ENCODE measurements at regions not wholly inside any gene's neighbourhood (a gene's known extent, or its start where the extent isn't known, plus 50 kb on each side); places are given as distances from the start of the nearest gene placed in this dataset.
A peak's percentile ranks its signal among the peaks of the same experiment; 100 is the strongest.

GRCh38 chr17:77501751-77502625 lies 361.2 kb downstream of the SEC14L1 start:
- no peak for DNase-seq (ENCODE audit: low read depth)

- no peak for DNase-seq (ENCODE audit: low read depth)
These were observed 362.0 kb downstream of the SEC14L1 start for GRCh38 chr17:77502626-77503292.

- DNase-seq (ENCODE audit: low read depth) = no peak
These were observed 362.5 kb downstream of the SEC14L1 start for GRCh38 chr17:77503293-77503655.

DNA sequence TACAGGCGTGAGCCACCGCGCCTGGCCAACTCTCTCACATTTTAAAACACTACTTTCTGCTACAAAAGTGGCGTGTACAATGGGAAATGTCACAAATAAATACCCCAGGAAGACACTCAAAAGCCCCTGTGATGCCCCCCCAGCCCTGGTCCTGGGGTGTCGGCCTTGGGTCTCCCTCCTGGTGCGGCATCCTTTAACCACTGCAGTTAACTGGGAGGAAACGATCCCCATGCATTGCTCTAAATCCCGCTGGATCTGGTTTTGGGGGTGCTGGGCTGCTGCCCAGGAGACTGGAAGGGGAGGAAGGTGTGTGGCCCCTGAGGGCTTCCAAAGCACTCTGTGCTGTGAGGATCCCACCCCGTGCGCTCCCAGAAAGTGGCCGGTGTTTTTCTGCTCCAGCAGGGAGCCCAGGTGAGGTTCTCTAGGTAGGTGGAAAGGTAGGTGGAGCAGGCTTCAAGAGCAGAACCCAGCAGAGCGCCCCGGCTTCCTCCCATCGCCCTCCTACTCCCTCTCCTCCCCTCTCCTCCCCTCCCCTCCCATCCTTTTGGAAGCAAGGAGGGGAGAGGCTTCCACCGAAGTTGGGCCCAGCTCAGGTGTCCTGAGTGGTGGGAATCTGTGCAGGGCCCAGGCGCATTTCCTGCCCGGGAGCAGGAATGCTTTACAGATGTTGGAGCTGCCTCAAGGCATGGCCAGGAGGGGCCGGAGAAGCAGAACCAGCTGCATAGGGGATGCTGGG lies 363.3 kb downstream of the SEC14L1 start:
- no peak for DNase-seq (ENCODE audit: low read depth)

DNA sequence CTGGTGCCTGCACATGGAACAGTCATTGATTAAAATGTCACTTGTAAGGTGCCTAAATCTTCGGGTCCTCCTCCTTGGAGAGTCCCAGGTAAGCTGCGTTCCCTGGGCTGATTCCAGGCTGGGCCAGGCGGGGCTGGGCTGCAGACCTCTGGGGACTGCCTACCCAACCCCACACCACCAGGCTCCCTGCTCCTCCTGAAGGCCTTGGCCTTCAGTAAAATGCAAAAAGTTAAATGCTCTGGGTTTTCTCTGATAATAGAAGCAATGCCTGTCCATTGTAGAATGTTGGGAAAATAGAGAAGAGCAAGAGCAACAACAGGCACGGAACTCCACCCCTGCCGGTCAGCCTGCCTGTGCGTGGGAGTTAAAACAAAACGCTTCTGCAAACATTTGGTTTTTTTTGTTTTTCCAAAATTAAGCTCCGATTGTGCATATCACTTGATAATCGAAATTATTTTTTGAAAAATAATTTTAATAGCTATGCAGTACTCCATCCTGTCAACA lies 363.9 kb downstream of the SEC14L1 start:
- DNase-seq (ENCODE audit: low read depth) = no peak

GRCh38 chr17:77505181-77505639 lies 364.4 kb downstream of the SEC14L1 start:
- no peak for DNase-seq (ENCODE audit: low read depth)

DNA sequence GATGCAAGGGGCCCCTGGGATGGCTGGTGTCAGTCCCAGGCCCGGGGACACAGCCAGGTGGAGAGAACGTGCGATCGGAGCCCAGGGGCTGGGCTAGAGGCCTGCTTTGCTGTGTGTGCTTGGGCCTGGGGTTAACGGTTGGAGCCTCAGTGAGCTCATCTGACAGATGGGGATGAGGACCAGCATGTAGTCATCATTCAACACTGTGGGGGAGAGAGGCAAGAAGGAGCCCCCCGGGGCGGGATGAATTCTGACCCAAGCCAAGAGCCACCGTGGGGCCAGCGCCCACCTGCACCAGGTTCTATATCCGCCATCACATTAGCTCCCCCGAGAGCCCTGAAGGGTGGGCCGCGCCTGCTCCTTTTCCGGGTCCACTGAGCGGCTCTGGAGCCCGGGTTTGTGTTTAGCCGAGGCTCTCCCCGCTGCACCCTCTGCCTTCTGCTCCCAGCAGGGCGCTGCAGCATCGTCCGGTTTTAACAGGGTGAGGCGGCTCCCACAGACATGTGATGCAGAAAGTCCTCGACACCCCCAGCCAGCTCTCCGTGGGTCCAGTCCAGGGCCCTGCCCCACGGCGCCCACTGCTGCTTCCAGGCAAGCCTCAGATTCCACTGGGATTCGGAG lies 365.7 kb downstream of the SEC14L1 start:
- DNase-seq (ENCODE audit: low read depth) = no peak

GRCh38 chr17:77507111-77507885 lies 366.5 kb downstream of the SEC14L1 start:
- no peak for DNase-seq (ENCODE audit: low read depth)

GRCh38 chr17:77508047-77508715 lies 367.4 kb downstream of the SEC14L1 start:
- peak; percentile 24 for DNase-seq (ENCODE audit: low read depth)

- DNase-seq (ENCODE audit: low read depth) = no peak
These were observed 368.3 kb downstream of the SEC14L1 start for GRCh38 chr17:77509089-77509488.

DNA sequence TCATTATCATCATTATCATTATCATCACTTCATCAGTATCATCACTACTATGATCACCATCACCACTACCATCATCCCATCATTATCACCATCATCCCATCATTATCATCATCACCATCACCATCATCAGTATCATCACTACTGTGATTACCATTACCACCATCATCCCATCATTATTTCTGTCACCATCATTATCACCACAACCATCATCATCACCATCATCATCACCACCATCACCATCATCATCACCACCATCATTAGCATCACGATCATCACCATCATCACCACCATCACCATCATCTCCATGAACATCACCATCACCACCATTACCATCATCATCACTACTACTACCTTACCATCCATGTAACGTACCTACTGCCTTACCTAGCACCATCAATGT lies 368.8 kb downstream of the SEC14L1 start:
- DNase-seq (ENCODE audit: low read depth) = no peak

DNA sequence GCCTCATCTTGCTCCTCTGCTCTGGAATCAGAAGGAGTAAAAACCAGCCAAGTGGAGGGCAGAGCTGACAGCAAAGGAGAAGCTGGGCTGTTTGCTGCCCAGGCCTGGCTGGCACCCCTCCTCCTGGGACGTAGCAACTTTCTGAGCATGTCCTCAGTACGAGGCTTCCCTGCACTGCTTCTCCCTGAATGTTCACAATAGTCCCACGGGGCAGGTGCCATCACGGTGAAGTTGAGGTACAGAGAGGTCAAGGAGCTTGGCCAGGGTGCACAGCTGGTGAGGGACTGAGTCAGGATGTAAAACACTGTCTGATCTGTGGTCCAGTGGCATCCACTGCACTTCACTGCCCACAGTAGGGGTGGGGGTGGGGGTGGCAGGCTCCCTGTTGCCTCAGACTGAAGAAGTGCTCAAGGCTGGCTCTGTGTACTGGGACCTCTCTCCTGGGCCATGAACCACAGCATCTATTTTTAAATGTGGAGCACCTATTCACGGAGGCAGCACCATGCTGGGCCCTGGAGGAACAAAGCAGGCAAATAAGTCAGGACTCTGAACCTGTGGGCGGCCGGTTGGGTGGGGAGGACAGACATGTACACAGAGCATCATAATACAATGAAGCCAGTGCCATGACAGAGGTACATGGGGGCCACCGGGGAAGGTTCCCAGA lies 369.5 kb downstream of the SEC14L1 start:
- no peak for DNase-seq (ENCODE audit: low read depth)

- DNase-seq (ENCODE audit: low read depth) = no peak
These were observed 370.8 kb downstream of the SEC14L1 start for GRCh38 chr17:77511514-77512061.

GRCh38 chr17:77512062-77512946 lies 371.5 kb downstream of the SEC14L1 start:
- no peak for DNase-seq (ENCODE audit: low read depth)

DNA sequence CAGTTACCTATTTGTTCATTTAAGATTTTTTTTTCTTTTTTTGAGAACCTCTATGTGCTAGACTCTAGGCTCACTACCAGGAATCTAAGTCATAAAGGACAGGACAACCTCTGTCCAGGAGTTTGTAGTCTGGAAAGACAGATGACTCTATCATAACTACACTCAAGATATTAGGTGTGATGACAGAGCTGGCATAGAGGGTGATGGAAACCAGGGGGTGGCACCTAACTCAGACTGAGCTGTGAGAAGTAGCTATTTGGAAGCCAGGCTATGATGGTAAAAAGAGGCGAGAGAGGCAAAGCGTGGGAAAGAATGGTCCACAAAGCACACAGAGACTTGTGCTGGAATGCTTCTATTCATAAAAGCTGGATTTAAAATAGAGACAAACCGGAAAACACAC lies 372.3 kb downstream of the SEC14L1 start:
- no peak for DNase-seq (ENCODE audit: low read depth)

DNA sequence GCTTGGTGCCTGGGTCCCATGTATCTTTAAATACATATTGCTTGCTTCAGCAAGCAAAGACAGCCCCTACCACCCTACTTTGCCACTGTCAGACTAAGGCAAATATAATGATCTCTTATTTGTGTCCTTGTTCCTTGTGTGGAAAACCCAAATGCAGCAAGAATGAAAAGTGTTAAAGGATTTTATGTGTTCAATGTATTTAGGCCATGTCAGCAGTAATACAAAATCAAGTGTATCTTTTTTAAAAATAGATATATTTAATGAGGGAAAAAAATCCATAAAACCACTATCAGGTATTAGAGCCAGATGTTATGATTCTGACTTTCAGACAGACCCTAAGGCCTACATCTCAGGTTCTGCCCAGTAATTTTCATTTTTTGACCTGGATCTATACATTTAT lies 374.5 kb downstream of the SEC14L1 start:
- DNase-seq (ENCODE audit: low read depth) = no peak

GRCh38 chr17:77516902-77517301 lies 376.1 kb downstream of the SEC14L1 start:
- DNase-seq (ENCODE audit: low read depth) = no peak

DNA sequence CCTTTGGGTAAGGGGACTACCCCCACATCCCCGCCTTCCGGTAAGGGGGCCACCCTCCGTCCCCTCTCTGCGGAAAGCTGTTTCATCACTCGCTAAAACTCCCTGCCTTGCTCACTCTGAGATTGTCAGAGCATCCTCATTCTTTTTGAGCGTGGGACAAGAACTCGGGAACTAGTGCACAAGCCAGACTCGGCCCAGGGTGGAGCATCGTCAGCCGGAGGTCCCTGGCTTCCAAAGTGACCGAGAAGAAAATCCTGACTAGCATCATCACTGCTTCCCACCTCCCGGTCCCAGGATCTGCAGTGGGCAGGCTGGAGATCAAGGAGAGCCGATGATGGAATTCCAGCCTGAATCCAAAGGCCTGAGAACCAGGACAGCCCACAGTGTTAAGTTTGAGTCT lies 380.3 kb downstream of the SEC14L1 start:
- DNase-seq (ENCODE audit: low read depth) = no peak

- DNase-seq (ENCODE audit: low read depth) = no peak
These were observed 382.8 kb downstream of the SEC14L1 start for GRCh38 chr17:77523540-77523939.

Data from fibroblast of gingiva (primary cell).